Erythroblast (primary cell): ENCODE measurements at regions not wholly inside any gene's neighbourhood (a gene's known extent, or its start where the extent isn't known, plus 50 kb on each side); places are given as distances from the start of the nearest gene placed in this dataset.

Experiments used
- GATA1 ChIP-seq: IDR thresholded peaks from 2 replicates; pipeline ENCODE4 v1.6.1; 2011; ENCODE audit warnings: low read depth, mild to moderate bottlenecking, control low read depth, low read length, moderate library complexity
- POLR2A ChIP-seq: IDR thresholded peaks from 2 replicates; pipeline ENCODE4 v1.6.1; 2011; ENCODE audit warnings: mild to moderate bottlenecking, low read length

- TF ChIP-seq POLR2A, result no peak
- TF ChIP-seq GATA1, result no peak
Observed at GRCh38 chr9:119712325-119712724, 343.1 kb upstream of the BRINP1 start.
